Activated CD4-positive, CD25-positive, alpha-beta regulatory T cell treated with anti-CD3 and anti-CD28 coated beads, Interleukin-2, amount 50 U/mL, for 72 hours (primary cell): ENCODE measurements at regions not wholly inside any gene's neighbourhood (a gene's known extent, or its start where the extent isn't known, plus 50 kb on each side); places are given as distances from the start of the nearest gene placed in this dataset.
"Not testable (repeated sequence)": the region's sequence is repeated elsewhere in the genome, so short reads cannot be mapped to it uniquely, and the experiment has no call there.

Experiments used
- DNase-seq: peaks from one replicate; pipeline ENCODE4 v3.0.0; 2021

- DNase-seq, result no peak
Observed at GRCh38 chr11:112310848-112311247, 50.2 kb upstream of the PLET1 start.

DNA sequence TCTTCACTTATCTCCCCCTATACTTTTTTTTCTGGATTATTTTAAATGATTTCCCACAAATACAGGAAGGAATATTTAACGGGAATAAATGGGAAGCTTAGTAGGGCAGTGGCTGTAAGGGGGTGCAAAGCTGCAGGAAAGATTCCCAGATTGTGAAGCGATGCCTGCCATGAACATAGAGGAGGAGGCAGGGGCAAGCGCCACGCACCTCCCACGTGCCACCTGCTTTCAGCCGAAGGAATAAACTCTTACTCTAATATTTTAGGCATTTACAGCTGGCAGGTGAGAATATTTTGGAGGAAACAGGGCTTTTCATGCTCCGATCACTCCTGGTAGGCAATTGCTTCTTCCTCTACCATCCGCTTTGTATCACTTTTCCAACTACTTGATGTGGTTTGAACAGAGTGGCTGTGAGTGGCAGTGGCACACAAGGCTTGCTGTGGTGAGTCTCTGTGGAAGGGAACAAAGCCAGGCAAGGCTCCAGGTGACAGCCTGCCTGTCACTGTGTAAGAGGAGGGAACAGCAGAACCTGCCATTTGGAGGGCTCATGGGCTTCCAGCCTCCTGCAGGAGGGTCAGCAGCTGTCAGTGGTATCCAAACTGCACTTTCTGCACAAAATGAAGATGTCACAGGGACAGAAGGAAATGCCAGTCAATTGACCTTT, 54.5 kb upstream of the PLET1 start:
- DNase-seq, result no peak

- DNase-seq, result no peak
Observed at GRCh38 chr11:112315861-112316739, 55.4 kb upstream of the PLET1 start.

DNA sequence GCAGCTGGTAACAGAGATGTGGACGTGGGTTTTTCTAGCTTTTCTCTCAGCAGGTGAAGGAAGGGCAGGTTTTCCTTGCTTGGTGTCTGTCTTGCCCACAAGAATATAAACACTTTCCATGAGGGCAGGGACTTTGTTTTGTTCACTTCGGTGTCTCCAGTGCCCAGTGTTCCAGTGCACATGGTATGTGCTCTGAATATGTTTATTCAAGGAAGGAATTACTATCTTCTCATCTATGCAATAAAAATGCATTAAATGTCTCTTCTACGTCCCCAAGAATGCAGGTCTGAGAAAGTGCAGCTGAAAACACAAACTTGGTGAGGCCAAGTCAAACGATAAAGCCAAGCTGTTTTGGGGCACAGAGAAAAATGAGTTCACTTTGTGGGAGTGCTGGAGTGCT, 56.3 kb upstream of the PLET1 start:
- no peak for DNase-seq

GRCh38 chr11:112318184-112318591, 57.5 kb upstream of the PLET1 start:
- no peak for DNase-seq

GRCh38 chr11:112318661-112319060, 58.0 kb upstream of the PLET1 start:
- no peak for DNase-seq

- no peak for DNase-seq
Observed at GRCh38 chr11:112320668-112321067, 60.0 kb upstream of the PLET1 start.

- no peak for DNase-seq
Observed at GRCh38 chr11:112321501-112322172, 61.0 kb upstream of the PLET1 start.

- no peak for DNase-seq
Observed at GRCh38 chr11:112322173-112322790, 61.6 kb upstream of the PLET1 start.

GRCh38 chr11:112334381-112334780, 73.7 kb upstream of the PLET1 start:
- DNase-seq, result no peak

DNA sequence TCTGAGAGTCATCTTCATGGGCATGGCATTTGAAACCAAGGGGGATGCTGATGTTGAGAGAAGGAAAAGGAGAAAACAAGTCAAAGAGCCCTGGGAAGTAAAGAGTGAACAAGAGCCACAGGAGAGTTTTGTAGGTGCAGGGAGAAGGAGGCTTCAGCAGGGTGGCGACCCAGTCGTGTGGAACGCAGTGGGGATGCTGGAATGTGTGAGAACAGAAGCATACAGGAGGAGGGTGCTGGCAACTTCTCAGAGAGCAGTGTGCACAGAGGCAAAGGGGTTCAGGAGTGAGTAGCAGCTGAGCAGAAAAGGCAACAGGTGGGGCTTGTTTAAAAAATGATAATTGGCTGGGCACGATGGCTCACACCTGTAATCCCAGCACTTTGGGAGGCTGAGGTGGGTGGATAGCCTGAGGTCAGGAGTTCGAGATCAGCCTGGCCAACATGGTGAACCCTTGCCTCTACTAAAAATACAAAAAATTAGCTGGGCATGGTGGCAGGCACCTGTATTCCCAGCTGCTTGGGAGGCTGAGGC, 75.8 kb upstream of the PLET1 start:
- no peak for DNase-seq

GRCh38 chr11:112339566-112339965, 78.9 kb upstream of the PLET1 start:
- DNase-seq, result no peak

DNA sequence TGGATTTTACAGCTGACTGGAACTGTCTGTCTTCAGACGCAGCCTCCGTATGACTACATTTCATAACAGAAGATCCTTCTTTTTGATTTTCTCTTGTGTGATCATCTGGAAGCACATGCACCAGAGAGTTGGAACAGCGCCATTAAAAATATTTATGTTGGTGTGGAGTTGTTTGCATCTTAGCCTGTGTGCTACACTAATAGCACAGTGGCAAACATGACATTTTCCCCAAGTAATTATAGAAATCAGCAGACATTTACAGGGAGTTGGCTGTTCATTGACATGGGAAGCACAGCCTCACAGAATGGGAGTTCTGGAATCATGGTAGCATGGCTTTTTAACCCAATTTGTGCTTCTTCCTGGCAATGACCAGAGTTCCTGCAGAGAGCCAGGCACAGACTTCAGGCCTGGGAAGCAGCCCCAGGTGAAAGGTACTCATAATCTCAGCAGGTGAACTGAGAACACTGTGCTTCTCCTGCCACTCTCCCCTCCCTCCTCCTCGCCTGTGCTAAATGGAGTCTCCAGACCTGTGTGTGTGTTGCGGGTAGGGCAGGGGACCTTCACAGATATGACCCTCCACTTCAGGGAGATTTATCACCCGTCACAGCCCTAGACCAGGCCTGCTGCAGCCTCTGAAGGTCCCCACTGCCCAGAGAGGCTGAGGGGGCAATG, 82.8 kb upstream of the PLET1 start:
- DNase-seq, result no peak

GRCh38 chr11:112344040-112344413, 83.4 kb upstream of the PLET1 start:
- DNase-seq, result no peak

GRCh38 chr11:112345166-112345565, 84.5 kb upstream of the PLET1 start:
- DNase-seq, result no peak

- DNase-seq, result no peak
Observed at GRCh38 chr11:112345706-112346105, 85.0 kb upstream of the PLET1 start.

- DNase-seq, result no peak
Observed at GRCh38 chr11:112346586-112346985, 85.9 kb upstream of the PLET1 start.

DNA sequence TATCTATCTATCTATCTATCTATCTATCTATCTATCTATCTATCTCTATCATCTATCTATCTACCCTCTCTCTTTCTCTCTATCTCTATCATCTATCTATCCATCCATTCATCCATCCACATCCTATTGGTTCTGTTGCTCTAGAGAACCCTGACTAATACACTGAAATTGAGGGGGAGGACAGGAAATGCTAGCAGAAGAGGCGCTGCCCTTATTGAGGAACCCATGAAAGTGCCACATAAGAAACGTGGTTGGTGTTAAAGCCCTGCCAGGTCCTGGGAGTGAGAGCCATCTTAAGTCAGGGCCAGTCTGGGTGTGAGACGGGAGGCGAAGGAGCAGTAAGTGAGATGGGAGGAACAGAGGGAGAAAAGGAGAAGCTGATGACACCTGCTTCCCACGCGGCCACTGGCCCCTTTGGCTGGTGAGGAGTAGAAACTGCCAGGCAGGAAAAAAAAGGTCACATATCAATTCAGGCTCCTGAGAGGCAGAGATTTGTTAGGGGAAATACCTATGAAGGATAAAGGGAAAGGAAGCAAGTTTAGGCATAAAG, 87.9 kb upstream of the PLET1 start:
- no peak for DNase-seq

- not testable (repeated sequence) for DNase-seq
Observed at GRCh38 chr11:112351423-112351822, 90.8 kb upstream of the PLET1 start.

GRCh38 chr11:112352907-112353306, 92.2 kb upstream of the PLET1 start:
- no peak for DNase-seq

GRCh38 chr11:112354364-112354763, 93.7 kb upstream of the PLET1 start:
- no peak for DNase-seq

- no peak for DNase-seq
Observed at GRCh38 chr11:112355726-112356125, 95.1 kb upstream of the PLET1 start.
